Mucosa of rectum (tissue), 2 donors: ENCODE measurements at regions not wholly inside any gene's neighbourhood (a gene's known extent, or its start where the extent isn't known, plus 50 kb on each side); places are given as distances from the start of the nearest gene placed in this dataset.
"Not testable (repeated sequence)": the region's sequence is repeated elsewhere in the genome, so short reads cannot be mapped to it uniquely, and the experiment has no call there.

ENCODE experiments used
- H3K27ac ChIP-seq, 2 donors: one replicate each; pipeline ENCODE4 v1.7.0; 2013; ENCODE audit warnings: inconsistent platforms in 2 of 2, low read depth in 2 of 2, low read length in 2 of 2
- H3K27me3 ChIP-seq, 2 donors: one replicate each; pipeline ENCODE4 v1.7.0; 2013; ENCODE audit warnings: low read length in 2 of 2; ENCODE audit not compliant: control insufficient read depth in 2 of 2, insufficient read depth in 2 of 2
- H3K36me3 ChIP-seq, 2 donors: one replicate each; pipeline ENCODE4 v1.7.0; 2013; ENCODE audit warnings: low read length in 2 of 2; ENCODE audit not compliant: control insufficient read depth in 2 of 2, insufficient read depth in 2 of 2
- H3K4me1 ChIP-seq, 2 donors: one replicate each; pipeline ENCODE4 v1.7.0; 2013; ENCODE audit warnings: low read length in 2 of 2, mild to moderate bottlenecking in 1 of 2; ENCODE audit not compliant: control insufficient read depth in 2 of 2, insufficient read depth in 2 of 2
- H3K4me3 ChIP-seq, 2 donors: one replicate each; pipeline ENCODE4 v1.7.0; 2013; ENCODE audit warnings: low read length in 2 of 2
- H3K9ac ChIP-seq, 2 donors: one replicate each; pipeline ENCODE4 v1.7.0; 2013; ENCODE audit warnings: low read length in 2 of 2, low read depth in 1 of 2, mild to moderate bottlenecking in 1 of 2
- H3K9me3 ChIP-seq, 2 donors: one replicate each; pipeline ENCODE4 v1.7.0; 2013; ENCODE audit warnings: low read length in 2 of 2; ENCODE audit not compliant: control insufficient read depth in 2 of 2
- donor health status: healthy.
- donor health status: Normal muscosa, but diverticular disease.

DNA sequence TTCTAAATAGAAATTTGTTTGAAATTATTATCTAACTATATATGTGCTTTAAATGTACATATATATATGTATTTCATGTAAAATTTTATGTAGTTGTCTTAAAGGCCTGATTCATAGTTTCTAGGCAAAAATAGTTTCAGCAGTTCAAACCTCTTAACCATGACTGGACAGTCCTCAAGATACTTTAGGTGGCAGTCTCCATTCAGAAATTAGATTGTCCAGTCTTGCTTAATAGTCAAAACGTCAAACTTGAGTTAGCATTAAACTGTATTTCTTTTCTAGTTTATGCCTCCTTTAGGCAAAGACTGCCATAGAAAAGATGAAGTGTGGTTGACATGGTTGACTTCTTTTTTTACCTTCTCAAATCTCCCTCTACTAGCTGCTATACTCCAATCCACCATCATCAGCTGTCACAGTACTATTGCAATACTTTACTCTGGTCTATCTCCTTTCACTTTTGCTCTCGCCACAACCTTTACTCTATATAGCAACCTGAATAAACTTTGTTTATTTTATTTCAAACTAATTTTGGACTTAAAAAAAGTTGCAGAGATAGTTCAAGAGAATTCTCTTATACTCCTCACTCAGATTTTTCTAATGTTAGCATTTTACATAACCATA is 395.6 kb upstream of the DIPK2B start:
- H3K9ac ChIP-seq, result no peak overlapping the region
- H3K36me3 ChIP-seq, result no peaks in the 10 kb centered on the region
- H3K4me1 ChIP-seq, result no peaks in the 10 kb centered on the region
- H3K27ac ChIP-seq, result no peak overlapping the region
- no peaks in the 10 kb centered on the region for H3K9me3 ChIP-seq
- peaks cover 0 to 4% of the 10 kb centered on the region in 2 donors for H3K27me3 ChIP-seq
- no peak overlapping the region for H3K4me3 ChIP-seq

DNA sequence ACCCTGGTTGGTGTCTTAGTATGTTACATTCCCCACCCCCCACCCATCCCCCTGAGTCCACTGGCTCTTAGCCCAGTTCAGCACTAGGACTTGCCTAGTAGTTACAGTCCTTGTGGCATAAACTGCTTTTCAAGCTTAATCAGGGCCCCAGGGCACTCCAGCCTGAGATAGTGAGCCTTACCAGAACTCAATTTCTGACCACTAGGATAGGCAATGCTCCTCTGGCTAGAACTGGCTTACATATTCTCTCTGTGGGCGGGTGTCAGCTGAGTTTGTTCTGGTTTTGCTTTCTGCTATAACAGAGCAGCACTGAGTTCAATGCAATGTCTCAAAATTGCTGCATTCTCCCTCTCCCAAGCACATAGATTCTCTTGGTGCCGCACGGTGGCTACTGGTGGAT is 391.4 kb upstream of the DIPK2B start:
- Histone ChIP-seq H3K9ac (no peak overlapping the region), H3K9me3 (peaks cover 0 to 2% of the 10 kb centered on the region in 2 donors), H3K27ac (no peak overlapping the region), H3K4me3 (no peak overlapping the region), H3K27me3 (no peaks in the 10 kb centered on the region), H3K4me1 (no peaks in the 10 kb centered on the region), H3K36me3 (no peaks in the 10 kb centered on the region)

DNA sequence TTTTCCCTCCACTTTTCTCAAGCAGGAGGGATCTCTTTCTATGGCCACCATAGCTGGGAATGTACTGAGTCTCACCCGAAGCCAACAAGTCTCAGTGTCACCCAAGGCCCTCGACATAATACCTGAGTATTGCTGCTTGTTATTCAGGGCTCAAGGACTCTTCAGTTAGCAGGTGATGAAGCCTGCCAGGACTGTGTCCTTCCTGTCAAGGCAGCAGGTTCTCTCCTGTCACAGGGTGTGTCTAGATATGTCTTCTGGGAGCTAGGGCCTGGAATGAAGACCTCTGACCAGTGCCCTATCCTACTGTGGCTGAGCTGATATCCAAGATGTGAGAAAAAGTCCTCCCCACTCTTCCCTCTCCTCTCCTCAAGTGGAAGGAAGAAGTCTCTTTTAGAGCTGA is 391.0 kb upstream of the DIPK2B start:
- no peak overlapping the region for H3K9ac ChIP-seq
- no peaks in the 10 kb centered on the region for H3K4me1 ChIP-seq
- H3K36me3 ChIP-seq, result no peaks in the 10 kb centered on the region
- H3K4me3 ChIP-seq, result no peak overlapping the region
- H3K9me3 ChIP-seq, result peaks cover 0 to 2% of the 10 kb centered on the region in 2 donors
- no peaks in the 10 kb centered on the region for H3K27me3 ChIP-seq
- no peak overlapping the region for H3K27ac ChIP-seq

DNA sequence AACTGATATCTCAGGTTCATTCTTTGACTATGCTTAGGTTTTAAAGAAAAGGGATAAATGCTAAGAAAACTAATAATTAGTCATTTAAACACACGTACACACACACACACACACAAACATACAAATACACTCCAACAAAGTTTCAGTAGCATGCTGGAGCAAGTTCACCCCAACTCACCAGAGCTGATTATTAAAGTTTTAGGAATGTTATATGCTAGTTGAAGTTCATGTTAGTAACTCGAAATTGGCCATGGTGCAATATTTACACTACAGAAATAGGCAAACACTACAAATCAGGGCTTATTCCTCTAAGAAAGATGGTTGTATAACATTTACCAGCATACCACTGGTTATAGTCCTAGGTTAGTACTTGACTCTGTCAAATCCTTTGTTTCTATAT is 384.0 kb upstream of the DIPK2B start:
- H3K9me3 ChIP-seq, result peaks cover 3 to 6% of the 10 kb centered on the region in 2 donors
- no peak overlapping the region for H3K4me3 ChIP-seq
- no peaks in the 10 kb centered on the region for H3K27me3 ChIP-seq

GRCh38 chrX:45577361-45577760 is 376.7 kb upstream of the DIPK2B start:
- no peak overlapping the region for H3K4me3 ChIP-seq
- H3K4me1 ChIP-seq, result no peaks in the 10 kb centered on the region
- peaks cover 3% of the 10 kb centered on the region in 2 donors for H3K9me3 ChIP-seq
- no peak overlapping the region for H3K9ac ChIP-seq
- H3K36me3 ChIP-seq, result no peaks in the 10 kb centered on the region
- H3K27me3 ChIP-seq, result no peaks in the 10 kb centered on the region
- no peak overlapping the region for H3K27ac ChIP-seq

More for the DNA sequence above, 384.0 kb upstream of the DIPK2B start:
- H3K4me1 ChIP-seq, result no peaks in the 10 kb centered on the region
- no peak overlapping the region for H3K9ac ChIP-seq
- no peak overlapping the region for H3K27ac ChIP-seq
- H3K36me3 ChIP-seq, result no peaks in the 10 kb centered on the region

- no peaks in the 10 kb centered on the region for H3K9me3 ChIP-seq
- no peak overlapping the region for H3K4me3 ChIP-seq
- H3K27me3 ChIP-seq, result no peaks in the 10 kb centered on the region
- no peaks in the 10 kb centered on the region for H3K36me3 ChIP-seq
- no peak overlapping the region for H3K27ac ChIP-seq
- no peak overlapping the region for H3K9ac ChIP-seq
- H3K4me1 ChIP-seq, result no peaks in the 10 kb centered on the region
These were observed 370.8 kb upstream of the DIPK2B start for GRCh38 chrX:45571453-45571852.

- H3K9me3 ChIP-seq, result no peaks in the 10 kb centered on the region
- no peaks in the 10 kb centered on the region for H3K4me1 ChIP-seq
- no peak overlapping the region for H3K9ac ChIP-seq
These were observed 365.8 kb upstream of the DIPK2B start for GRCh38 chrX:45566456-45566855.

GRCh38 chrX:45557387-45557786 is 356.7 kb upstream of the DIPK2B start:
- no peaks in the 10 kb centered on the region for H3K9me3 ChIP-seq
- H3K27me3 ChIP-seq, result no peaks in the 10 kb centered on the region
- no peaks in the 10 kb centered on the region for H3K36me3 ChIP-seq
- no peak overlapping the region for H3K4me3 ChIP-seq
- H3K27ac ChIP-seq, result no peak overlapping the region
- no peaks in the 10 kb centered on the region for H3K4me1 ChIP-seq
- H3K9ac ChIP-seq, result no peak overlapping the region

More at GRCh38 chrX:45566456-45566855, 365.8 kb upstream of the DIPK2B start:
- no peak overlapping the region for H3K27ac ChIP-seq
- H3K27me3 ChIP-seq, result peaks cover 6% of the 10 kb centered on the region in 2 donors
- no peak overlapping the region for H3K4me3 ChIP-seq
- H3K36me3 ChIP-seq, result no peaks in the 10 kb centered on the region

- Histone ChIP-seq H3K9me3 (no peaks in the 10 kb centered on the region), H3K9ac (no peak overlapping the region), H3K4me3 (no peak overlapping the region), H3K27me3 (no peaks in the 10 kb centered on the region), H3K36me3 (no peaks in the 10 kb centered on the region), H3K4me1 (no peaks in the 10 kb centered on the region), H3K27ac (no peak overlapping the region)
These were observed 354.1 kb upstream of the DIPK2B start for GRCh38 chrX:45554736-45555135.

DNA sequence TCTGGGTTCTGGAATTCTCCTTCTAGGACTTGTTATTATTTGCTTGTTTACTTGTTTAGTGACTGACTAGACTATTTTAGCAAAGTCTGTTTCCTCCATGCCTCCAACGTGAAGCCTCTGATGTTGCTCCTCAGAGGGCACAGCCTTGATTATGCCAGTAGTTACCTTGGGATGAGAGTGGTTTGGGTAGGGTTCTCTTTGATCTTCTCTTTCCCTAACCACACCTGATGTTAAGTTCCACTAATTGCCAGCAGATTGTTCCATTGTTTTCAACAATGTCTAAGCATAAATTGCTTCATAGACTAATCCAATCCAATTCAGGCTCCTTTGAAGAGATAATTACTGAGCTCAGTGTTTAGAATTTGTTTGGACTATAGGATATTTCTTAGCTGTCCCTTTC is 352.7 kb upstream of the DIPK2B start:
- no peak overlapping the region for H3K9ac ChIP-seq
- no peaks in the 10 kb centered on the region for H3K27me3 ChIP-seq
- no peak overlapping the region for H3K27ac ChIP-seq
- no peaks in the 10 kb centered on the region for H3K4me1 ChIP-seq
- H3K4me3 ChIP-seq, result no peak overlapping the region
- H3K9me3 ChIP-seq, result no peaks in the 10 kb centered on the region
- H3K36me3 ChIP-seq, result no peaks in the 10 kb centered on the region

GRCh38 chrX:45546697-45547096 is 346.0 kb upstream of the DIPK2B start:
- H3K9ac ChIP-seq, H3K27ac ChIP-seq, H3K4me1 ChIP-seq, H3K27me3 ChIP-seq, H3K36me3 ChIP-seq, H3K4me3 ChIP-seq: not testable (repeated sequence)
- peaks cover 4 to 11% of the 10 kb centered on the region in 2 donors for H3K9me3 ChIP-seq
